GM12878 (cell line): ENCODE measurements at regions not wholly inside any gene's neighbourhood (a gene's known extent, or its start where the extent isn't known, plus 50 kb on each side); places are given as distances from the start of the nearest gene placed in this dataset.

ENCODE experiments used
- ATAC-seq: fragments of 200-7000 bp; cut with Tn5 transposase; 3 replicates; pipeline ENCODE4 v1.9.1; 2020; ENCODE audit warnings: mild to moderate bottlenecking, moderate library complexity
- BruUV-seq: library from RNA; stranded (reverse); fragments of 400-500 nt; replicated peaks from 2 replicates; lab custom pipeline; 2021; lab: Mats Ljungman, UMichigan
- CTCF ChIA-PET: fragments of 300-600 bp; sonication (Branson Sonifier 250); formaldehyde crosslinking; extraction: SDS; loops from one replicate; lab custom pipeline; 2021; ENCODE audit warnings: inconsistent platforms; lab: Yijun Ruan, JAX
- POLR2A ChIA-PET: fragments of 350-600 bp; formaldehyde crosslinking; extraction: SDS; loops from one replicate; lab custom pipeline; 2021; ENCODE audit warnings: inconsistent platforms; lab: Charles Lee
- RAD21 ChIA-PET: fragments of 300-600 bp; sonication (Branson Sonifier 250); formaldehyde crosslinking; loops from one replicate; lab custom pipeline; 2023; ENCODE audit warnings: antibody characterized with exemption; ENCODE audit not compliant: unreplicated experiment; lab: Charles Lee
- SMC1A ChIA-PET: fragments of 300-600 bp; sonication (Branson Sonifier 250); formaldehyde crosslinking; loops from one replicate; lab custom pipeline; 2023; ENCODE audit not compliant: unreplicated experiment, uncharacterized antibody; lab: Charles Lee
- DNase-seq: peaks from one replicate; pipeline ENCODE4 v3.0.0-alpha.2; 2011; ENCODE audit warnings: low read depth, low spot score
- FAIRE-seq: peaks from 3 replicates; lab custom pipeline; 2011; peaks lifted over from hg19 to GRCh38; lab: Jason Lieb, UNC
- H2AFZ ChIP-seq: 2 replicates; pipeline ENCODE4 v1.6.0; 2011; ENCODE audit warnings: low read depth, low read length, control low read depth; ENCODE audit not compliant: control insufficient read depth
- H3K27ac ChIP-seq: 2 replicates; pipeline ENCODE4 v1.5.1; 2011; ENCODE audit warnings: control low read depth; ENCODE audit not compliant: control insufficient read depth, insufficient read depth
- H3K27me3 ChIP-seq, 2 experiments: replicated peaks in 1 of 2; 2 replicates each; pipeline versions ENCODE4 v1.6.0 to v1.6.1; 2011; ENCODE audit warnings: low read length in 1 of 2; ENCODE audit not compliant: control insufficient read depth in 2 of 2, insufficient read depth in 2 of 2
- H3K36me3 ChIP-seq, 2 experiments: 2 replicates each; pipeline ENCODE4 v1.5.1; 2011; ENCODE audit warnings: low read length in 1 of 2; ENCODE audit not compliant: control insufficient read depth in 2 of 2, insufficient read depth in 2 of 2
- H3K4me1 ChIP-seq: 2 replicates; pipeline ENCODE4 v1.6.1; 2011; ENCODE audit warnings: mild to moderate bottlenecking, low read length, moderate library complexity, mixed read lengths; ENCODE audit not compliant: control insufficient read depth, insufficient read depth
- H3K4me2 ChIP-seq: 2 replicates; pipeline ENCODE4 v1.6.0; 2011; ENCODE audit warnings: control low read depth; ENCODE audit not compliant: control insufficient read depth, insufficient read depth
- H3K4me3 ChIP-seq: fragments of 200-600 bp; sonication (generic); 2 replicates; pipeline ENCODE4 v1.5.1; 2016
- H3K79me2 ChIP-seq: 2 replicates; pipeline ENCODE4 v1.6.0; 2011; ENCODE audit warnings: low read length; ENCODE audit not compliant: control insufficient read depth, insufficient read depth
- H3K9ac ChIP-seq: 2 replicates; pipeline ENCODE4 v1.8.0; 2011; ENCODE audit warnings: low read length, control low read depth, mixed read lengths; ENCODE audit not compliant: control insufficient read depth, insufficient read depth
- H3K9me3 ChIP-seq: replicated peaks from 3 replicates; pipeline ENCODE4 v1.5.1; 2011; ENCODE audit warnings: mild to moderate bottlenecking, low read length; ENCODE audit not compliant: control insufficient read depth, insufficient read depth
- H4K20me1 ChIP-seq: 2 replicates; pipeline ENCODE4 v1.6.0; 2011; ENCODE audit not compliant: control insufficient read depth, insufficient read depth
- BCL11A ChIP-seq: IDR thresholded peaks from 2 replicates; pipeline ENCODE4 v1.6.1; 2011; ENCODE audit warnings: low read depth, low read length
- BHLHE40 ChIP-seq, 2 experiments: fragments of 450-650 bp in 1 of 2; IDR thresholded peaks; 2 replicates each; pipeline ENCODE4 v1.6.1; 2011 to 2017; ENCODE audit warnings: low read depth in 2 of 2, borderline replicate concordance in 1 of 2, improper control_type of control experiment in 1 of 2, low read length in 1 of 2, mild to moderate bottlenecking in 1 of 2
- CREB1 ChIP-seq: IDR thresholded peaks from 2 replicates; pipeline ENCODE4 v1.6.1; 2012; ENCODE audit warnings: low read depth, mild to moderate bottlenecking, inconsistent platforms
- EED ChIP-seq: sonication (generic); IDR thresholded peaks from 2 replicates; pipeline ENCODE4 v1.6.1; 2016; ENCODE audit warnings: antibody characterized with exemption, low read depth
- FOXK2 ChIP-seq: fragments of 450-650 bp; IDR thresholded peaks from 2 replicates; pipeline ENCODE4 v1.6.1; 2017; ENCODE audit warnings: mild to moderate bottlenecking, moderate library complexity
- FOXM1 ChIP-seq: IDR thresholded peaks from 2 replicates; pipeline ENCODE4 v1.6.1; 2012; ENCODE audit warnings: low read depth, mild to moderate bottlenecking, inconsistent platforms, low read length, moderate library complexity
- IRF4 ChIP-seq: IDR thresholded peaks from 2 replicates; pipeline ENCODE4 v1.6.1; 2011; ENCODE audit warnings: low read depth, low read length
- JUNB ChIP-seq: IDR thresholded peaks from 2 replicates; pipeline ENCODE4 v1.6.1; 2016; ENCODE audit warnings: antibody characterized with exemption, mild to moderate bottlenecking
- KDM1A ChIP-seq: fragments of 200-600 bp; sonication (generic); IDR thresholded peaks from 2 replicates; pipeline ENCODE4 v1.6.1; 2016; ENCODE audit warnings: borderline replicate concordance
- MTA2 ChIP-seq: fragments of 450-650 bp; IDR thresholded peaks from 2 replicates; pipeline ENCODE4 v1.6.1; 2016; ENCODE audit warnings: low read depth, mild to moderate bottlenecking, moderate library complexity
- NR2C1 ChIP-seq: fragments of 450-650 bp; IDR thresholded peaks from 2 replicates; pipeline ENCODE4 v1.6.1; 2017; ENCODE audit warnings: antibody characterized with exemption, mild to moderate bottlenecking, moderate library complexity
- RCOR1 ChIP-seq: conservative IDR thresholded peaks from 2 replicates; pipeline ENCODE4 v1.6.1; 2012; ENCODE audit warnings: low read depth, low read length, improper control_type of control experiment
- SMC3 ChIP-seq: IDR thresholded peaks from 2 replicates; pipeline ENCODE4 v1.6.1; 2011; ENCODE audit warnings: low read length, improper control_type of control experiment, borderline replicate concordance
- ZBTB11 ChIP-seq: fragments of 450-650 bp; formaldehyde crosslinking; IDR thresholded peaks from 2 replicates; pipeline ENCODE4 v1.5.0; 2022; ENCODE audit warnings: mild to moderate bottlenecking, missing genetic modification characterization
- WGBS: methylation state at CpG from one replicate; pipeline ENCODE4 v1.1.6; 2016; ENCODE audit warnings: low lambda C conversion rate; ENCODE audit not compliant: insufficient replicate concordance, insufficient coverage; ENCODE audit errors: missing lambda C conversion rate; 5-methylcytosine and 5-hydroxymethylcytosine counted together
- in situ Hi-C: fragments of 300-500 bp; cut with MboI; formaldehyde crosslinking; loops from 9 replicates; pipeline ENCODE4 v1.14.3; 2018; ENCODE audit warnings: mixed read lengths
- intact Hi-C: fragments of 100-400 bp; cut with micrococcal nuclease; formaldehyde crosslinking; loops from one replicate; pipeline ENCODE4 v1.14.2; 2022; ENCODE audit not compliant: unreplicated experiment

- Histone ChIP-seq H3K27me3 (peaks cover 0 to 1% of the 10 kb centered on the region in 2 experiments; a peak in 1 of 4 replicates), H3K9me3 (no peaks in the 10 kb centered on the region), H3K36me3 (no peaks in the 10 kb centered on the region), H2AFZ (no peak overlapping the region), H3K79me2 (no peaks in the 10 kb centered on the region), H3K4me2 (no peak overlapping the region), H3K4me1 (no peaks in the 10 kb centered on the region), H3K9ac (no peak overlapping the region), H3K27ac (no peak overlapping the region), H4K20me1 (no peaks in the 10 kb centered on the region), H3K4me3 (no peak overlapping the region)
- 25% methylated on average over 10 of the region's 10 CpGs for WGBS
- ATAC-seq (no peak), DNase-seq (no peak), FAIRE-seq (no peak)
- TF ChIP-seq NR2C1 (no peak), SMC3 (no peak), CREB1 (no peak), KDM1A (no peak), BCL11A (no peak), IRF4 (no peak), JUNB (no peak), RCOR1 (no peak)
- in situ Hi-C loops: no loop called here
- RAD21 ChIA-PET: no interaction called here
- CTCF ChIA-PET: no interaction called here
- POLR2A ChIA-PET: no interaction called here
- intact Hi-C loops: no loop called here
- BruUV-seq: no TSS peak
- SMC1A ChIA-PET: no interaction called here
These were observed 134.3 kb downstream of the ACKR3 start for GRCh38 chr2:236703906-236704305.

- no peak for FAIRE-seq
- BruUV-seq: no TSS peak
- Histone ChIP-seq H3K4me1 (no peaks in the 10 kb centered on the region), H3K79me2 (no peaks in the 10 kb centered on the region), H4K20me1 (no peaks in the 10 kb centered on the region), H3K9me3 (no peaks in the 10 kb centered on the region), H3K4me2 (no peak overlapping the region), H3K9ac (no peak overlapping the region), H3K27ac (no peak overlapping the region), H2AFZ (no peak overlapping the region), H3K4me3 (no peak overlapping the region), H3K27me3 (peaks cover 0 to 3% of the 10 kb centered on the region in 2 experiments; a peak in 1 of 4 replicates), H3K36me3 (no peaks in the 10 kb centered on the region)
- CTCF ChIA-PET: no interaction called here
- DNase-seq: no peak
- POLR2A ChIA-PET: no interaction called here
- in situ Hi-C loops (no loop called here), intact Hi-C loops (no loop called here)
- RAD21 ChIA-PET: no interaction called here
- SMC1A ChIA-PET: no interaction called here
- ATAC-seq: no peak
- 23% methylated on average over 6 of the region's 6 CpGs for WGBS
- TF ChIP-seq FOXK2 (no peak), MTA2 (no peak), EED (no peak), FOXM1 (no peak), CREB1 (no peak), BHLHE40 (IDR thresholded peaks at IDR 0.05; ENCODE audit: borderline replicate concordance in 1 of 2, low read depth in 2 of 2, low read length in 1 of 2) (no peak), ZBTB11 (CRISPR knock-in tag) (no peak)
These were observed 135.3 kb downstream of the ACKR3 start for GRCh38 chr2:236704887-236705286.
